HG02973 (cell line): ENCODE measurements at regions not wholly inside any gene's neighbourhood (a gene's known extent, or its start where the extent isn't known, plus 50 kb on each side); places are given as distances from the start of the nearest gene placed in this dataset.

Experiments
- ATAC-seq: cut with Tn5 transposase; IDR thresholded peaks from one replicate; pipeline ENCODE4 v1.9.1; 2021; ENCODE audit warnings: moderate library complexity; ENCODE audit not compliant: unreplicated experiment

- no peak for ATAC-seq
Observed at GRCh38 chr12:124633365-124634362, 66.3 kb upstream of the NCOR2 start.

GRCh38 chr12:124632519-124632984, 65.1 kb upstream of the NCOR2 start:
- ATAC-seq = no peak

GRCh38 chr12:124631681-124632256, 64.4 kb upstream of the NCOR2 start:
- no peak for ATAC-seq

GRCh38 chr12:124630791-124631313, 63.4 kb upstream of the NCOR2 start:
- ATAC-seq = no peak

- no peak for ATAC-seq
Observed at GRCh38 chr12:124629789-124630480, 62.5 kb upstream of the NCOR2 start.

GRCh38 chr12:124629117-124629516, 61.7 kb upstream of the NCOR2 start:
- no peak for ATAC-seq

DNA sequence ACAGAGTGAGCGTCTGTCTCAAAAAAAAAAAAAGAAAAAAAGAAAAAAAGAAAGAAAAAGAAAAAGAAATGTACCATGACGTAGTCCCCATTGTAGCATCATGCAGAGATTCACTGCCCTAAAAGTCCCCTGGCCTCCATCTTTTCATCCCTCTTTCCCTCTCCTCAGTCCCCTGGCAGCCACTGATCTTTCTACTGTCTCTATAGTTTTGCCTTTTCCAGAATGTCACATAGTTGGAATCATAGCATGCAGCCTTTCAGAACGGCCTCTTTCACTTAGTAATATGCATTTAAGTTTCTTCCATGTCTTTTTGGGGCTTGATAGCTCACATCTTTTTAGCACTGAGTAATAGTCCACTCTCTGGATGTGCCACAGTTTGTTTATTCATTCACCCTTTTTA, 60.5 kb upstream of the NCOR2 start:
- ATAC-seq = no peak

- ATAC-seq = no peak
Observed at GRCh38 chr12:124626971-124627411, 59.6 kb upstream of the NCOR2 start.

- no peak for ATAC-seq
Observed at GRCh38 chr12:124625867-124626675, 58.7 kb upstream of the NCOR2 start.

GRCh38 chr12:124624823-124625222, 57.4 kb upstream of the NCOR2 start:
- ATAC-seq = no peak

- ATAC-seq = no peak
Observed at GRCh38 chr12:124623344-124624035, 56.1 kb upstream of the NCOR2 start.

DNA sequence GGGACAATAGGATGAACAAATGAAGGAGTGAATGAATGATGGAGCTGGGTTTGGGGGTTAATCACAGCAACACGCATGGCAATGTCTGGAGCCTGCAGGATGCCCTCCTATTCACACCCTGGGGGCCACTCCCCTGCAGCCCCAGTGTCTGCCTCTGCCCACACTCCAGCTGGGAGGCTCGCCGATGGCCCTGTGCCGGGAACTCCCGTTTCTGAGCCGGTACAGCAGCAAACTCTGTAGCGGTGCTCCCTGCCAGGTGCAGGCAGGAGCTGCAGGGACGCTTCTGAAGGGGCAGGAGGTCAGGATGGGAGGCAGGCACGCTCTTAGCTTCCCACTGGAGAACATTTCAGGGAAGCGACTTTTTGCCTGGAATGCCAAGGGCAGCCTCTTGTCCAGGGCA, 55.4 kb upstream of the NCOR2 start:
- ATAC-seq = no peak

DNA sequence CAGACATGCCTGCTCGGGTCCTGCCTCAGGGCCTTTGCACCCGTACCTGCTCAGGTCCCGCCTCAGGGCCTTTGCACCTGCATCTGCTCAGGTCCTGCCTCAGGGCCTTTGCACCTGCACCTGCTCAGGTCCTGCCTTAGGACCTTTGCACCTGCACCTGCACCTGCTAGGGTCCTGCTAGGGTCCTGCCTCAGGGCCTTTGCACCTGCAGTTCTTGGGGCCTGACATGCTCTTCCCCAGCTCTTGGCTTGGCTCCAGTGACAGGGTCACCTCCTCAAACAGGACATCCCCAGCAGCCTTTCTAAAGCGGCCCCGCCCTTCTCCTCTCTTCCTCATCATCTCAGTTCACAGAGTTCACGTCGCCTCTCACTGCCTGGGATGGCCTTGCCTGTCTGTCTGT, 54.9 kb upstream of the NCOR2 start:
- no peak for ATAC-seq

GRCh38 chr12:124621296-124621660, 53.9 kb upstream of the NCOR2 start:
- ATAC-seq = no peak

GRCh38 chr12:124620606-124621295, 53.3 kb upstream of the NCOR2 start:
- no peak for ATAC-seq

DNA sequence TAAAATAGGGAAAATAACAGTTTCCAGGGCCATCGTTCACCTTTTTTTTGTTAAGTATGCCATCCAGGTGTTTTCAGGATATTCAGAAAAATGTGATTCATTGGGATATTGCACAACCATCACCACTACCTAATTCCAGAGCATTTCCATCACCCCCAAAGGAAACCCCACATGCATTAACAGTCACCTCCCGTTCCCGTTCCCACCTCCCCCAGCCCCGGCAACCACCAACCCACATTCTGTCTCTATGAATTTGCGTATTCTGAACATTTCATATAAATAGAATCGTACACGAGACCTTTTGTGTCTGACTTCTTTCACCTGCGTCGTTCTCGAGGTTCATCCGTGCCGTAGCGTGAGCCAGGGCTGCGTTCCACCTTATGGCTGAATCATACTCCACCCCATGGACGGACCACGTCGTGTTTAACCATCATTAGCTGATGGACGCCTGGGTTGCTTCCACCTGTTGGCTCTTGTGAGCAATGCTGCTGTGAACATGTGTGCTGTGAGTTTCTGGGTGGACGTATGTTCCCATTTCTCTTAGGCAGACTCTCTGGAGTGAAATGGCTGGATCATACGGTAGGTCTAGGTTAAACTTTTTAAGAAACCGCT, 51.0 kb upstream of the NCOR2 start:
- no peak for ATAC-seq

GRCh38 chr12:124617615-124618014, 50.2 kb upstream of the NCOR2 start:
- no peak for ATAC-seq
